ENCODE measurements at regions not wholly inside any gene's neighbourhood (a gene's known extent, or its start where the extent isn't known, plus 50 kb on each side); places are given as distances from the start of the nearest gene placed in this dataset.

- no peak for TF ChIP-seq RNF2 (IDR thresholded peaks at IDR 0.05; ENCODE audit: borderline replicate concordance, low read depth)
- no peak for TF ChIP-seq CHD4 (IDR thresholded peaks at IDR 0.05; ENCODE audit: borderline replicate concordance)
- TF ChIP-seq CBX8 (IDR thresholded peaks at IDR 0.05), result no peak
- TF ChIP-seq RAD21 (conservative IDR thresholded peaks at IDR 0.05 in 1 of 2, IDR thresholded peaks at IDR 0.05 in 1 of 2), result no peak
- no peak for TF ChIP-seq REST (IDR thresholded peaks at IDR 0.05)
- ATAC-seq (no peak), DNase-seq (ENCODE audit: low read depth in 1 of 2, low spot score in 1 of 2) (no peak), FAIRE-seq (no peak)
- no peak overlapping the region for H3K4me2 ChIP-seq
- H3K27ac ChIP-seq, result no peak overlapping the region
- ChIA-PET CTCF (no interaction called here), POLR2A (no interaction called here)
- H3K4me1 ChIP-seq, result no peaks in the 10 kb centered on the region
- no peaks in the 10 kb centered on the region for H3K9me3 ChIP-seq
- no peak overlapping the region for H3K4me3 ChIP-seq
Observed at GRCh38 chr2:12941203-12941602, 224.5 kb downstream of the TRIB2 start.

GRCh38 chr2:12948231-12948960 lies 231.7 kb downstream of the TRIB2 start:
- Histone ChIP-seq H3K4me2 (no peak overlapping the region), H3K4me1 (no peaks in the 10 kb centered on the region), H3K27ac (no peak overlapping the region), H3K4me3 (no peak overlapping the region), H3K9me3 (no peaks in the 10 kb centered on the region)
- no peak for FAIRE-seq
- no peak for ATAC-seq
- WGBS (ENCODE audit: missing lambda C conversion rate), result 30% methylated on average over 9 of the region's 9 CpGs
- TF ChIP-seq RCOR1 (IDR thresholded peaks at IDR 0.05; ENCODE audit: low read depth, low read length), result no peak
- TF ChIP-seq EHF (CRISPR knock-in tag; IDR thresholded peaks at IDR 0.05), result no peak
- no peak for TF ChIP-seq REST (IDR thresholded peaks at IDR 0.05)
- no peak for TF ChIP-seq HOXA7 (CRISPR knock-in tag; IDR thresholded peaks at IDR 0.05)
- TF ChIP-seq E2F6 (IDR thresholded peaks at IDR 0.05; ENCODE audit: borderline replicate concordance, low read depth), result no peak
- no peak for TF ChIP-seq TFCP2L1 (CRISPR knock-in tag; IDR thresholded peaks at IDR 0.05)
- no peak for TF ChIP-seq HEYL (CRISPR knock-in tag; IDR thresholded peaks at IDR 0.05)
- TF ChIP-seq POLR2AphosphoS2 (conservative IDR thresholded peaks at IDR 0.05; ENCODE audit: low read length), result no peak
- no peak for TF ChIP-seq HDAC2 (IDR thresholded peaks at IDR 0.05)
- no peak for DNase-seq (ENCODE audit: low read depth in 1 of 2, low spot score in 1 of 2)
- CTCF ChIA-PET, result no interaction called here
- POLR2A ChIA-PET, result no interaction called here

- 12% methylated on average over 2 of the region's 2 CpGs for WGBS (ENCODE audit: missing lambda C conversion rate)
- no peak overlapping the region for H3K4me2 ChIP-seq
- H3K27ac ChIP-seq, result no peak overlapping the region
- CTCF ChIA-PET, result no interaction called here
- TF ChIP-seq ZC3H11A (IDR thresholded peaks at IDR 0.05) (no peak), CHD2 (IDR thresholded peaks at IDR 0.05; ENCODE audit: low read length, partially characterized antibody) (no peak), E2F6 (IDR thresholded peaks at IDR 0.05; ENCODE audit: borderline replicate concordance, low read depth) (no peak), FOSL2 (IDR thresholded peaks at IDR 0.05) (no peak), FOSL2 (CRISPR knock-in tag; IDR thresholded peaks at IDR 0.05) (no peak), CBX2 (IDR thresholded peaks at IDR 0.05; ENCODE audit: borderline replicate concordance, low read depth) (no peak), HEYL (CRISPR knock-in tag; IDR thresholded peaks at IDR 0.05) (no peak), BHLHE40 (IDR thresholded peaks at IDR 0.05; ENCODE audit: low read depth, low read length) (no peak), MAX (IDR thresholded peaks at IDR 0.05) (no peak), ESRRA (IDR thresholded peaks at IDR 0.05; ENCODE audit: borderline replicate concordance, low read length) (no peak), JUN (IDR thresholded peaks at IDR 0.05) (no peak), SMC3 (IDR thresholded peaks at IDR 0.05) (no peak), RCOR1 (IDR thresholded peaks at IDR 0.05; ENCODE audit: low read depth, low read length) (no peak), RARB (CRISPR knock-in tag; IDR thresholded peaks at IDR 0.05) (no peak)
- H3K4me1 ChIP-seq, result no peaks in the 10 kb centered on the region
- H3K4me3 ChIP-seq, result no peak overlapping the region
- POLR2A ChIA-PET, result no interaction called here
- no peak for FAIRE-seq
- ATAC-seq, result no peak
- no peaks in the 10 kb centered on the region for H3K9me3 ChIP-seq
- no peak for DNase-seq (ENCODE audit: low read depth in 1 of 2, low spot score in 1 of 2)
Observed at GRCh38 chr2:12948961-12949353, 232.2 kb downstream of the TRIB2 start.

All from A549 (cell line).